NB4 (cell line): ENCODE measurements at regions not wholly inside any gene's neighbourhood (a gene's known extent, or its start where the extent isn't known, plus 50 kb on each side); places are given as distances from the start of the nearest gene placed in this dataset.

Experiments used
- DNase-seq: peaks from one replicate; pipeline ENCODE4 v3.0.0; 2010; ENCODE audit warnings: low read depth
- H3K4me3 ChIP-seq: one replicate; pipeline ENCODE4 v1.5.1; 2011; ENCODE audit warnings: mild to moderate bottlenecking, low read depth, low read length, moderate library complexity
- CTCF ChIP-seq: IDR thresholded peaks from one replicate; pipeline ENCODE4 v1.5.1; 2012; ENCODE audit warnings: low read depth, low read length
- MAX ChIP-seq: IDR thresholded peaks from 2 replicates; pipeline ENCODE4 v1.6.1; 2011; ENCODE audit warnings: low read depth, low read length
- MYC ChIP-seq: IDR thresholded peaks from 2 replicates; pipeline ENCODE4 v1.6.1; 2011; ENCODE audit warnings: low read depth, low read length
- POLR2A ChIP-seq: IDR thresholded peaks from 2 replicates; pipeline ENCODE4 v1.6.1; 2011; ENCODE audit warnings: mild to moderate bottlenecking; ENCODE audit not compliant: insufficient read length; ENCODE audit errors: extremely low read depth

- no peak overlapping the region for H3K4me3 ChIP-seq
- no peak for TF ChIP-seq MAX
- no peak for DNase-seq
Observed at GRCh38 chr10:65201491-65201890, 1680.3 kb downstream of the REEP3 start.

GRCh38 chr10:65204999-65205398, 1683.8 kb downstream of the REEP3 start:
- no peak for DNase-seq
- TF ChIP-seq CTCF (no peak), MYC (no peak), MAX (no peak), POLR2A (no peak)
- H3K4me3 ChIP-seq = no peak overlapping the region

GRCh38 chr10:65213170-65213569, 1692.0 kb downstream of the REEP3 start:
- TF ChIP-seq CTCF = no peak
- no peak for TF ChIP-seq MYC
- TF ChIP-seq POLR2A = no peak
- no peak for TF ChIP-seq MAX
- no peak for DNase-seq
- H3K4me3 ChIP-seq = no peak overlapping the region

- DNase-seq = no peak
- TF ChIP-seq CTCF (no peak), MYC (no peak), MAX (no peak), POLR2A (no peak)
- no peak overlapping the region for H3K4me3 ChIP-seq
Observed at GRCh38 chr10:65219444-65219843, 1698.2 kb downstream of the REEP3 start.

- H3K4me3 ChIP-seq = no peak overlapping the region
- no peak for DNase-seq
- TF ChIP-seq MAX (no peak), POLR2A (no peak), MYC (no peak), CTCF (no peak)
Observed at GRCh38 chr10:65231148-65231547, 1694.7 kb upstream of the LRRTM3 start.

GRCh38 chr10:65234261-65234660, 1691.6 kb upstream of the LRRTM3 start:
- DNase-seq = no peak
- no peak for TF ChIP-seq POLR2A
- TF ChIP-seq MAX = no peak
- TF ChIP-seq CTCF = no peak
- TF ChIP-seq MYC = no peak
- H3K4me3 ChIP-seq = no peak overlapping the region
